NCI-H226 (cell line): ENCODE measurements at regions not wholly inside any gene's neighbourhood (a gene's known extent, or its start where the extent isn't known, plus 50 kb on each side); places are given as distances from the start of the nearest gene placed in this dataset.

Experiments
- DNase-seq: peaks from one replicate; pipeline ENCODE4 v3.0.0-alpha.2; 2015

DNA sequence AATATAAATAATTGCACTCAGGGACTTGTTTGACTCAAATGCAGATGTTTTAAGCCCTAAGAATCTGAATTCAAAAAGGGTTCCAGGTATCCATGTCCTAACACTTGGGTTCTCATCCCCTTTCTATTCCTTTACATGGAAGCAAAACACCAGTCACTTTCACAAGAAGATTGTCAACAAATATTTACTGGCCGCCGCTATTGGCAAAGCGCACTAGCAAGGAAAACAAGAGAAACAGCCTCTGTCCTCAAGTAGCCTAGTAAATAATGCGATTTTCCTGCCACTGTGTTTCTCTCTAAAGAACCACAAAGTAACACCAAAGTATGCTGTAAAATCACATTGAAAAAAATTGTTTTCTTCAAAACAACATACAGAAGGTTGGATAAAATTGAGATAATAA, 66.7 kb upstream of the EZH2 start:
- DNase-seq = no peak

DNA sequence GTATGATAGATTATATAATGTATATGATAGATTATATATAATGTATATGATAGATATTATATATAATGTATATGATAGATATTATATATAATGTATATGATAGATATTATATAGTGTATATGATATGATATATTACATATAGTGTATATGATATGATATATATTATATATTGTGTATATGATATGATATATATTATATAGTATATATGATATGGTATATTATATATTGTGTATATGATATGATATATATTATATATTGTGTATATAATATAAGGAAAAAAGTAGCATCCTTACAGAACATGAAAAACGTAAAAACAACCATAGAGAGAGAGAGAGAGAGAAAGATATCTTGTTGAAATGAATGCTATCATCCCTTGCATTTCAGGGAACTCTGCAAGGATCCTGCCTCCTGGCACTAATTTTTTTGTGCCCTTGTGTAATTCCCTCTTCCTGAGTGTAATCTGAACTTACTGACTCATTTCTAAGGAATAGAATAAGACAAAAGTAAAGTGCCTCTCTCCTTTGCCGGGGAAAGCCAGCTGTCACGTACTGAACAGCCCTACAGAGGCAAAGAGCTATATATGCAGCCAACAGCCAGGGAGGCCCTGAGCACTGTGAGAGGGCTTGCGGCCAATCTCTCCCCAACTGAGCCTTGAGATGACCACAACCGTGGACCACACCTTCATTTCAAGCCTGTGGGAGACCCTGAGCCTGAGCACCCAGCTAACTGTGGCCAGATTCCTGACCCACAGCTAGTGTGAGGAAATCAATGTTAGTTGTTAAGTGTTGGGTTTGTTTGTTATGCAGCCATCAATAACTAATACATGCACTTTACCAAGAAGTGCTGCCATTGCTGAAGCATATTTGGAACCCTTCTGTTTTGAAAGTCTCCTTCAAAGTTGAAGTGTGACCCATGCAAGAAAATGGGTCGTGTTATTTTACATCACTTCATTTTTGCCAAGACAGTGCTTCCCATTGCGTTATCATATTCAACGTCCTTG, 61.1 kb upstream of the EZH2 start:
- peak; percentile 66 for DNase-seq

DNA sequence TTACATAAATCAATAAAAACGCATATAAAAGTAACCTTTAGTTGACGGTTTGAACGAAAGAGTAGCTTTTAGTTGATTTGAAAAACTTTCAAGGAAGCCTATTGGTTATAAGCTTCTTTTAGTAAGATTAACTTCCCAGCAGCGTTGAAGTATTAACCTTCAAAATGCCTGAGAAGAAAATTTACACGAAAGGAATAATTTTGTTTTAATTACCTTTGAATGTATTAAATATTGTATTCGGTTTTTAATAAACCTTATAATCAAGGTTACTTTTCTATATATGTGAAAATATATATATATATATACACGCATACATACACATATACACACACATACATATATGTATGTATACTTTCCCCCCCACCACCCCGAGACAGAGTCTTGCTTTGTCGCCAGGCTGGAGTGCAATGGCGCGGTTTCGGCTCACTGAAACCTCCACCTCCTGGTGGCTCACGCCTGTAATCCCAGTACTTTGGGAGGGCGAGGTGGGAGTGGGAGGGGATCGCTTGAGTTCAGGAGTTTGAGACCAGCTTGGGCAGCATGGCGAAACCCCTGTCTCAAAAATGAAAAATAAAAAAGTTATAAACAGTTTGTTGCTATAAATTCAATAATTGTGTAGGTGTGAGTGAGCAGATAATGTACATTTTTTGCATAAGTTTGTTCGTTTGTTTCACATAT, 57.6 kb upstream of the EZH2 start:
- peak; percentile 40 for DNase-seq

DNA sequence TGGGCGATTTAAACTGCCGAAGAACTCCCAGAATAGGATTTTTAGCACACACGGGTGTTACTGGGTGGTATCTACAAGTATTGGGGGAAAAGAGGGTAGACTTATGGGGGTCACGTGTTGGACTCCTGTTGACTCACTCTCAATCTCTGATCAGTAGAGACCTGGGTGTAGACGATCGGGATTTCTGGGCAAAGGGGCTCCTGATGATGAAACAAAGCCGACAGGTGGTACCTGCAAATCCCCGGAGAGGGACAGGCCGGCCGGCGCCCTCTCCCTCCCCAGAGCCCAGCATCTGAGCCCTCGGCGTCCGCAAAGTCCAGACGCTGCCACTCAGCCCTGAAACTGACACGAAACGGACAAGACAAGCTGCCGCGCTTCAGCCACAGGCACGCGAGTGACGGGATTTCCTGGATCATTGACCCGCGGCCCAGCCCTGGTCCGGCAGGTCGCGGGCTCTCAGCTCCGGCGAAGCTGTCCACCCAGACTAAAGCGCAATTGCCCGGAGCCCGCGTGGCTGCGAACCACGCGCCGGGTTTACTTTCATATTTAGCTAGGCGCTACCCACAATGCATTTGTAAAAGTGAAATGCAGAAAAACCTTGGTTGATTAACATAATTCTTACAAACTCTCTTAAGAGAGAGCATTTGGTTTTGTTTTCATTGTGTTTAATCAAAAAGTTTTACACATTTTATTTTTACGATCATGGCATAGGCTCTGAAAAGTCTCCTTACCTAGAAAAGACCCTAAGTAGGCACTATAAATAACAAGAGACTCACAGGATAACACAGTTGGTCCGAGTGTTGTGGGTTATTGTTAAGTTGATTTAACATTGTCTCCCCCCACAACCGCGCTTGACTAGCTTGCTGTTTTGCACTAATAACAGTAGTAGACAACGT, 56.9 kb upstream of the EZH2 start:
- DNase-seq = peak; percentile 63

DNA sequence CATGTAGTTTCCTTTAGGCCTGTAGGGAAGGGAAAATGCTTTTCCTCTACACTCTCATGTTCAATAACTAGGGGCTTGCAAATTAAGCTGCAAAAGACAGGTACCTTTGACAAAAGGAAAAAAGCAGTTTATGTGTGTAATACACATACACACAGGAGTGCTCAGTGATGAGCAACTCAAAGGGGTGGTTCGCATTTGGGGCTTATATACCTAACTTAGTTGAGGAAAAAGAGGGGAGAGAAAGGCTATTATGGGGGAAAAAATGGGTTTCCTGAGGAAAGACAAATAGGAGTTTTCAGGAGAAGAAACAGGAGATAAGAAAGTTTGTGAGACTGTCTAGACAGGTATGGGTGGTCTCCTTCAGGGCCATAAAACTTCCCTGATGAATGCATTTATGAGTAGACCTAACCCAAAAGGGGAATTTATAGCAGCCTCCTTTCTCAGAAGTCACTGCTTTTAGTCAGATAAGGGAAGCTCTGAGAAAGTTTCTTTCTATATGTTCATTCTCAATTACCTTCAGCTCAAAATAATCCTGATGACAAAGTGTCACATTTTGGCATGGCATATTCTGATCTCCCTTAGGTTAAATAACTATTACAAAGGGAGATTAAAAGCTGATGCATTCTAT, 55.2 kb upstream of the EZH2 start:
- no peak for DNase-seq

DNA sequence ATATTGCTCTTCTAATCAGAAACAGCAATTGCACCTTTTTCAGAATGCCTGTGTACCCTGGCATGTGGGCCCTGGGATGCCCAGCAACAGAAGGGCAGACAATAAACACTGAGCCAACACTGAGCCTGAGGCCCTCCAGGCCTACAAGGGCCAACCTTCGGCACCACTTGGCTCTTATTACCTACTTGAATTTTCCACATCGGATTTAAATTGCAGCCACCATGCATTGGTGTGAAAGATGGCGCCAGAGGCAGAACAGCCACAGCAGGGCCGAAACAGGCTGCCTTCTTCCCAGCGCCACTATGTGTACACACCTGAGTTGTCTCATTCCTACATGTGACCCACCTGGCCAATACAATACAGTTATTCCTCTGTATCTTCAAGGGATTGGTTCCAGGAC, 51.4 kb upstream of the EZH2 start:
- no peak for DNase-seq
